Activated naive CD4-positive, alpha-beta T cell treated with anti-CD3 and anti-CD28 coated beads, Interleukin-2, amount 50 U/mL, for 24 hours (primary cell): ENCODE measurements at regions not wholly inside any gene's neighbourhood (a gene's known extent, or its start where the extent isn't known, plus 50 kb on each side); places are given as distances from the start of the nearest gene placed in this dataset.

Experiments
- H3K27ac Mint-ChIP-seq: one replicate; pipeline ENCODE4 v1.8.0; 2021; ENCODE audit warnings: mild to moderate bottlenecking, mixed read lengths
- H3K27me3 Mint-ChIP-seq: one replicate; pipeline ENCODE4 v1.8.0; 2021; ENCODE audit warnings: mixed read lengths
- H3K36me3 Mint-ChIP-seq: one replicate; pipeline ENCODE4 v1.8.0; 2021; ENCODE audit warnings: mixed read lengths
- H3K4me1 Mint-ChIP-seq: one replicate; pipeline ENCODE4 v1.8.0; 2021; ENCODE audit warnings: mixed read lengths
- H3K4me3 Mint-ChIP-seq: one replicate; pipeline ENCODE4 v1.8.0; 2021; ENCODE audit warnings: mild to moderate bottlenecking, mixed read lengths
- H3K9me3 Mint-ChIP-seq: one replicate; pipeline ENCODE4 v1.8.0; 2021; ENCODE audit warnings: mixed read lengths

DNA sequence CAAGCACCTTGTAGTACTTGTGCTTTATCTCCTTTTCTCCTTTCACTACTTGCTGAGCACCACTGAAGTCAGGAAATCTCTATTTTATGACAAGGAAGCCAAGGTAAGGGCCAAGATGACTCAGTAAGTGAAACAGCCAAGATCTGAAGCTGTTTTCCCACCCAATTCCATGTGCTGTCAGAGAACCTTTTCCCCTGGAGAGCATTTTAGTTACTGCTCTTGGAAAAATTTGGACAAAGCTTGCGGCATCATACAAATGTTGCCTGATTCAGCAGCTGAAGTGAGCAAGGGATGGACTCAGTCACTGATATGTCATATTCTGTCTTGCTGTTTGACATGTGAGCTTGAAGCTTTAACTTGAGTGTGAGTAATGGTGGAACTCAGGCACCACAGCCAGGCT, 391.4 kb downstream of the RAB28 start:
- no peaks in the 10 kb centered on the region for H3K4me1 Mint-ChIP-seq
- no peak overlapping the region for H3K27ac Mint-ChIP-seq
- peaks cover 2% of the 10 kb centered on the region for H3K36me3 Mint-ChIP-seq
- no peaks in the 10 kb centered on the region for H3K27me3 Mint-ChIP-seq
- H3K4me3 Mint-ChIP-seq = no peak overlapping the region
- H3K9me3 Mint-ChIP-seq = no peaks in the 10 kb centered on the region

DNA sequence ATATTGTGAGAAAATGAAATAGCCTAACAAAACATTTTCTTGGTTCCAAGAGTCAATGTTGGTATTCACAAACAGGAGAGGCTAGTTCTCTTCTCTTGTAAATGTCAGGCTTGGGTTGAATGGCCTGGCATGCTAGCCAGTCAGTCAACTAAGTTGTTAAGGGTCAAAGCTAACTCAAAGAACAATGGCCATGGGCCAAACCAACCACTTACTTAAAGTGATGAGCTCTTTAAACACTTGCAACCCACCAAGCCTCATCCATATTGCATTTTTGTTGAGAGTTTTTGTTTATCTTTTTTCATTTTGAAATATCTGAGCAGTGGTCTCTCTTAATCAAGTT, 394.5 kb downstream of the RAB28 start:
- Mint-ChIP-seq H3K27me3 (no peaks in the 10 kb centered on the region), H3K36me3 (no peaks in the 10 kb centered on the region), H3K4me1 (no peaks in the 10 kb centered on the region), H3K27ac (no peak overlapping the region), H3K9me3 (peaks cover 8% of the 10 kb centered on the region), H3K4me3 (no peak overlapping the region)

- no peaks in the 10 kb centered on the region for H3K4me1 Mint-ChIP-seq
- H3K9me3 Mint-ChIP-seq = peaks cover 14% of the 10 kb centered on the region
- no peak overlapping the region for H3K27ac Mint-ChIP-seq
- H3K4me3 Mint-ChIP-seq = no peak overlapping the region
- H3K27me3 Mint-ChIP-seq = no peaks in the 10 kb centered on the region
- H3K36me3 Mint-ChIP-seq = no peaks in the 10 kb centered on the region
These were observed 395.1 kb downstream of the RAB28 start for GRCh38 chr4:13088726-13089658.

- peaks cover 24% of the 10 kb centered on the region for H3K9me3 Mint-ChIP-seq
- H3K4me3 Mint-ChIP-seq = no peak overlapping the region
- no peaks in the 10 kb centered on the region for H3K27me3 Mint-ChIP-seq
- H3K4me1 Mint-ChIP-seq = no peaks in the 10 kb centered on the region
- no peak overlapping the region for H3K27ac Mint-ChIP-seq
- H3K36me3 Mint-ChIP-seq = peaks cover 3% of the 10 kb centered on the region
These were observed 397.1 kb downstream of the RAB28 start for GRCh38 chr4:13087041-13087440.

DNA sequence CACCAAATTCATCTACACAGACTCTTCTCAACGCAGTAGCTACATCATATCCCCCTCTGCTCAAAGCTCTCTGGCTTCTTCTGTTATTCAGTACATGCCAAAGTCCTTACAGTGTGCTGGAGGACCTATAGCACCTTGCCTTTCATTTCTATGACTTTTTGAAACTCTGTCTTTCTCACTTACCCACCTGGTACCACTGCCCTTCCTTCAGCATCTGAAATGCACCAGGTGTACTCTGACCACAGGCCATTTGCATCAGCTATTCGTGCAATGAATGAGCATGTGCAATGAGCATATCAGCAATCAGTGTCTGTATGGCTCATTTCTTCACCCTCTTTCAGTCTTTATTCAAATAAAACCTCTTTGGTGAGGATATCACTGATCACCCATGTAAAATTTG, 399.9 kb downstream of the RAB28 start:
- peaks cover 24% of the 10 kb centered on the region for H3K9me3 Mint-ChIP-seq
- no peak overlapping the region for H3K27ac Mint-ChIP-seq
- no peaks in the 10 kb centered on the region for H3K4me1 Mint-ChIP-seq
- no peaks in the 10 kb centered on the region for H3K27me3 Mint-ChIP-seq
- H3K4me3 Mint-ChIP-seq = no peak overlapping the region
- H3K36me3 Mint-ChIP-seq = peaks cover 5% of the 10 kb centered on the region

- Mint-ChIP-seq H3K27ac (no peak overlapping the region), H3K4me3 (no peak overlapping the region), H3K9me3 (peaks cover 22% of the 10 kb centered on the region), H3K36me3 (peaks cover 5% of the 10 kb centered on the region), H3K27me3 (no peaks in the 10 kb centered on the region), H3K4me1 (no peaks in the 10 kb centered on the region)
These were observed 402.3 kb downstream of the RAB28 start for GRCh38 chr4:13081830-13082229.

DNA sequence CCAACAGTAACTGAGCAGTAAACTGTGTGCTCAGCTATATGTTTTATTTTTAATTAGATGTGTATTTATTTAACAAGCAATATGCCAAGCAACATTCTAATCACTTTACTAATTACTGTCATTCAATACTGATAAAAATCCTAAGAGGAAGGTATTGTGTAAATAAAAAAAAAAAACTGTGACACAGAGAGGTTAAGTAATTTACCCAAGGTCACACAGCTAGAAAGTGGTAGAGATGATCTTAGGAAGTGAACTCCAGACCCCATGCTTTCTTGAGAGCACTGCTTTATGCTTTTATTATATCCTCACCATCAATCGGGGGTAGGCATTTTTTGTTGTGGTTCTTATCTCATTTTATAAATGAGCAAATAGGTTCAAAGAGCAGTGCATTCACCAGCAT, 417.1 kb downstream of the RAB28 start:
- H3K9me3 Mint-ChIP-seq = peaks cover 15% of the 10 kb centered on the region
- H3K4me3 Mint-ChIP-seq = no peak overlapping the region
- H3K36me3 Mint-ChIP-seq = no peaks in the 10 kb centered on the region
- H3K27ac Mint-ChIP-seq = no peak overlapping the region
- no peaks in the 10 kb centered on the region for H3K27me3 Mint-ChIP-seq
- H3K4me1 Mint-ChIP-seq = no peaks in the 10 kb centered on the region

DNA sequence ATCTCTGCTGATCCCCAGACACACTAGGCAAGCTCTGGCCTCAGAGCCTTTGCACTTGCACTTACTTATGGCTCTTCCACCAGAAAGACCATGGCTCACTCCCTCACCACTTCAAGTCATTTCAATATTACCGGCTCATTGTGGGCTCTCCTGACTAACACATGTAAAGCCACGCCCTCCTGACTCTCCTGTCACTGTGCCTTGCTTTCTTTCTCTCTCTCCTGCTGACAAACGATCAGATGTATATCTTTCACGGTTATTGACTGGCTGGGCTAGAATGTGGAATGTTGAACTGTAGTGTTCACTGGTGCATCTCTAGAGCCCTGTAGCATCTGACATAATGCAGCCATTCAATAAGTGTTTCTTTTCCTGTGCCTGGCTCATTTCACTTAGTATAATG, 425.1 kb downstream of the RAB28 start:
- Mint-ChIP-seq H3K9me3 (peaks cover 6% of the 10 kb centered on the region), H3K27me3 (no peaks in the 10 kb centered on the region), H3K4me1 (no peaks in the 10 kb centered on the region), H3K27ac (no peak overlapping the region), H3K4me3 (no peak overlapping the region), H3K36me3 (no peaks in the 10 kb centered on the region)

- Mint-ChIP-seq H3K4me3 (no peak overlapping the region), H3K36me3 (no peaks in the 10 kb centered on the region), H3K27me3 (no peaks in the 10 kb centered on the region), H3K4me1 (no peaks in the 10 kb centered on the region), H3K9me3 (no peaks in the 10 kb centered on the region), H3K27ac (no peak overlapping the region)
These were observed 427.4 kb downstream of the RAB28 start for GRCh38 chr4:13056630-13057189.

DNA sequence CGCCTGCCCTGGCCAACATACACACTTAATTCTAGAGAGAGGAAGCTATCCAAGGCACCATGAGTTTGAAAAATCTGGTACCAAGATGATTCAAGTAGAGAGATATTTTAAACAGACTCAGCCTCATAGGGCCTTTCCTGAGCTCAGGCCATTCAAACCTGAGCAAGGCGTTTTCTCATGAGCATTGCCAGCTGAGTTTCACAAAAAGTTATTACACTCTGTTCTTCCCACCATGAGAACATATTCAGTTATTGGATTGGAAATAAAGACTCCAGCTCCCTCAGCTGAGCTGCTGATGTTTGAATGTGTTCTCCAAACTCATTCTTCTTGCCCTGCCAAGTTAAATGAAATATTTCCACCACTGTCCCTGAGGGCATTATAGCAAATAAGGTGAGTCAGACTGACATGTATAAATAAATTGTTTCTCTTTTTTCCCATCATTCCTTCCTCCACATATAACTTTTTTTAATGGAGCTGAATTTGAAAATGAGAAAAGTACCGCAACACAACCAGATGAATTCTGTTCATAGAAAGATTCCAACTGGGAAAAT, 429.6 kb downstream of the RAB28 start:
- H3K36me3 Mint-ChIP-seq = no peaks in the 10 kb centered on the region
- H3K27ac Mint-ChIP-seq = no peak overlapping the region
- peaks cover 6% of the 10 kb centered on the region for H3K9me3 Mint-ChIP-seq
- H3K4me3 Mint-ChIP-seq = no peak overlapping the region
- no peaks in the 10 kb centered on the region for H3K4me1 Mint-ChIP-seq
- no peaks in the 10 kb centered on the region for H3K27me3 Mint-ChIP-seq

DNA sequence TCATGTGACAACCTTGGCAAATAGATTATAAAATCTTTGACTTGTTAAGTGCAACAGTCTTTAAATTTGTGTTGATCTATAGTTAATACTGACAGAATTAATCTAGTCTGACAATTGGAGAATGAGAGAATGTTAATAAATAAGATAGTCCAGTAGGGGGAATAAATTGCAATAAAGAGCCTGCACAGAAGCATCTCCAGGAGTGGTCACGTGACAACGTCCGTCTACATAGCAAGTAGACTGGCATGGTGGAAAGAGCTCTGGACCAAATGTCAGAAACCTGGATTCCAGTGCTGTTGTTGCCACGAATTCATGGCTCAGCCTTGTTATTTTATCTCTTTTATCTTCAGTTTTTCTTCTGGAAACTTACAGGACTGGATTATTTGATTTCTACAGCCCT, 436.5 kb downstream of the RAB28 start:
- H3K27me3 Mint-ChIP-seq = no peaks in the 10 kb centered on the region
- no peaks in the 10 kb centered on the region for H3K36me3 Mint-ChIP-seq
- H3K4me1 Mint-ChIP-seq = no peaks in the 10 kb centered on the region
- H3K27ac Mint-ChIP-seq = no peak overlapping the region
- no peak overlapping the region for H3K4me3 Mint-ChIP-seq
- H3K9me3 Mint-ChIP-seq = peaks cover 11% of the 10 kb centered on the region

DNA sequence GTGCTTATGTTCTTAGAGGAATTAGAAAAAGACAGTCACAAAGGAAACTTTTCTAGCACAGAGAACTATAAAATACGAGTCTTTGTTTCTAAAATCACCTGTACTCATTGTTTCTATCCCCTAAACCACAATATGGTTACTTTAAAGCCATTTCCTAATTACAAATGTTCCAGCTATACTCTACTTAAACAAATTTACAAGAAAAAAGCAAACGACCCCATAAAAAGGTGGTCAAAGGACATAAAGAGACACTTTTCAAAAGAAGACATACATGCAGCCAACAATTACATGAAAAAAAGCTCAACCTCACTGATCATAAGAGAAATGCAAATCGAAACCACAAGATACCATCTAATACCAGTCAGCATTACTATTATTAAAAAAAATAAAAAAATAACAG, 447.3 kb downstream of the RAB28 start:
- H3K36me3 Mint-ChIP-seq = peaks cover 3% of the 10 kb centered on the region
- no peaks in the 10 kb centered on the region for H3K27me3 Mint-ChIP-seq
- no peaks in the 10 kb centered on the region for H3K4me1 Mint-ChIP-seq
- no peak overlapping the region for H3K27ac Mint-ChIP-seq
- no peaks in the 10 kb centered on the region for H3K9me3 Mint-ChIP-seq
- no peak overlapping the region for H3K4me3 Mint-ChIP-seq

- H3K27ac Mint-ChIP-seq = no peak overlapping the region
- no peaks in the 10 kb centered on the region for H3K27me3 Mint-ChIP-seq
- H3K9me3 Mint-ChIP-seq = no peaks in the 10 kb centered on the region
- H3K4me3 Mint-ChIP-seq = no peak overlapping the region
- no peaks in the 10 kb centered on the region for H3K4me1 Mint-ChIP-seq
- H3K36me3 Mint-ChIP-seq = peaks cover 3% of the 10 kb centered on the region
These were observed 451.2 kb downstream of the RAB28 start for GRCh38 chr4:13032936-13033335.

DNA sequence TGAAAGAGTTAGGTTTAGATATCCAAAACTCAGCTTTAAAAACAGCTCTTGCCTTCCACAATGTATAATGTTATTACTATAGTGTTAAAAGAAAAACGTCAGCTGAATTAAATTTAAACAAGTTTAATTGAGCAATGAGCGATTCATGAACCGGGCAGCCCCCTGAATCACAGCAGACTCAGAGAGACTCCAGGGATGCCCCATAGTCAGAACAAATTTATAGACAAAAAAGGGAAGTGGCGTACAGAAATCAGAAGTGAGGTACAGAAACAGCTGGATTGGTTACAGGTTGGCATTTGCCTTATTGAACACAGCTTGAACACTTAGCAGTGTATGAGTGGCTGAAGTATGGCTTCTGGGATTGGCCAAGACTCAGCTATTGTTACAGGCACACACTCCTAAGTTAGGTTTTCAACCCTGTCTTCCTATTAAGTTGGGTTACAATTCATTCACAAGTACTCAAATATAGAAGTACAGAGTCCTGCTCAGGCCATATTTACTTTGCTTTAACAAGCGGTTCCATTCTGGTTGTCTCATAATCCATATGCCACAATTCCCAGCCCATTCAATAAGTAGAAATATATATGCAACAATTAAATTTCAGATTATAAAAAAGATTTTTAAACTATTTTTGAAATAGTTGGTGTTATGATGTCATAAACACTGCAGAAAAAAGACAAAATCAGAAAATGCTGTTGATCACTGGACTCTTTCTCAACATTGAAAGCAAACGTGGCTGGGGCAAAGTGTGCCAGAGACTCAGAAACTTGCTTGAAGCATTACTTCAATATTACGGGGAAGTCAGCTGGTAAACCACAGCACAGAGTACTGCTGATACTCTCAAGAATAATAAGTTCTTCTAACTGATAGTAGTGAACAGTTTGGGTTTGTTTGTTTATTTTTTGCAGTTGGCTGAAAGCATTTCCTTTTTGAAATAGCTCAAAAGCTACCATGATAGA, 459.7 kb downstream of the RAB28 start:
- Mint-ChIP-seq H3K36me3 (no peaks in the 10 kb centered on the region), H3K4me1 (no peaks in the 10 kb centered on the region), H3K4me3 (no peak overlapping the region), H3K27ac (no peak overlapping the region), H3K27me3 (no peaks in the 10 kb centered on the region), H3K9me3 (no peaks in the 10 kb centered on the region)

DNA sequence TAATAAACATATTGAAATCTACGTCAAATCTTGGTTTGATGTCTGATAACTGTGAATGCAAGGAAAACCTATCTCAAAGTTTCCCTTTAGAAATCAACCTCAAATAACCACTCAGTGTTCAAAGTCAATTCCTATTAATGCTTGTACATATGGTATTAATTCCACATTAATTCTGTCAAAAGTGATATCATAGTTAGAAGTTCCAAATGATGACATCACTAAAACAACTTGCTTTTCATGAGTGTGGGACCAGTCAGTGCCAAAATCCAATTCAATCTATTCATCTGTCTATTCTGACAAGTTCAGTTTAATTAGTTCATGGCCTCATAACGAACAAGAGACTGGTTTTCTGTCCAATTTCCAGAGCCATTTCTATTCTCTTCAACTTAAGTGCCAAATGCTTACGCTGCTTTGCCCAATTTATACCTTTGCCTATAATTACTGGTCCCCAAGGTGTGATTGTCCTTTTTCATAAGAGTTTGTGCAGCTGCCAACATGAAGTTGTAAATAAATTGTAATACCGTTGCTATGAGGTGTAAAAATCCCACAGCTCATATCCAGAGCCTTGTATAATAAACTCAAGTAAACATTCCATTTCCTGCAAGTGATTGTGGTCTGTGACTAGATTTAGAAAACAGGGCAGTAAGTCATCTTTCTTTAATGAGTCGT, 476.2 kb downstream of the RAB28 start:
- H3K27me3 Mint-ChIP-seq = no peaks in the 10 kb centered on the region
- H3K4me1 Mint-ChIP-seq = no peaks in the 10 kb centered on the region
- no peak overlapping the region for H3K4me3 Mint-ChIP-seq
- no peaks in the 10 kb centered on the region for H3K9me3 Mint-ChIP-seq
- H3K27ac Mint-ChIP-seq = no peak overlapping the region
- peaks cover 1% of the 10 kb centered on the region for H3K36me3 Mint-ChIP-seq
